HG02763 (cell line): ENCODE measurements at regions not wholly inside any gene's neighbourhood (a gene's known extent, or its start where the extent isn't known, plus 50 kb on each side); places are given as distances from the start of the nearest gene placed in this dataset.
"Not testable (repeated sequence)": the region's sequence is repeated elsewhere in the genome, so short reads cannot be mapped to it uniquely, and the experiment has no call there.

Source experiments
- ATAC-seq: cut with Tn5 transposase; IDR thresholded peaks from one replicate; pipeline ENCODE4 v1.9.1; 2021; ENCODE audit warnings: mild to moderate bottlenecking, moderate library complexity; ENCODE audit not compliant: unreplicated experiment

DNA sequence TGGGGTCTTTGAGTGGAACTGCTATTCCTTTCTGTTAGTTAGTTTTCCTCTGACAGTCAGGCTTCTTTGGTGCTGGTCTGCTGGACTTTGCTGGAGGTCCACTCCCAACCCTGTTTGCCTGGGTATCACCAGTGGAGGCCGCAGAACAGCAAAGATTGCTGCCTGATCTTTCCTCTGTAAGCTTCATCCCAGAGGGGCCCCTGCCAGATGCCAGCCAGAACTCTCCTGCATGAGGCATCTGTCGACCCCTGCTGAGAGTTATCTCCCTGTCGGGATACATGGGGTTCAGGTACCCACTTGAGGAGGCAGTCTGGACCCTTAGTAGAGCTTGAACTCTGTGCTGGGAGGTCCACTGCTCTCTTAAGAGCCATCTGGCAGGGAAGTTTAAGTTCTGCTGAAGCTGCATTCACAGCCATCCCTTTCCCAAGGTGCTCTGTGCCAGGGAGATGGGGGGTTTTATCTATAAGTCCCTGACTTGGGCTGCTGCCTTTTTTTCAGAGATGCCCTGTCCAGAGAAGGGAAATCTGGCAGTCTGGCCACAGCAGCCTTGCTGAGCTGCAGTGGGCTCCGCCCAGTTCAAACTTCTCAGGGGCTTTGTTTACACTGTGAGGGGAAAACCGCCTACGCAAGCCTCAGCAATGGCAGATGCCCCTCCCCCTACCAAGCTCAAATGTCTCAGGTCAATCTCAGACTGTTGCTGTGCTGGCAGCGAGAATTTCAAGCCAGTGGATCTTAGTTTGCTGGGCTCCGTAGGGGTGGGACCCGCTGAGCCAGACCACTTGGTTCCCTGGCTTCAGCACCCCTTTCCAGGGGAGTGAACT, 89.7 kb upstream of the CDK6 start:
- ATAC-seq: no peak

DNA sequence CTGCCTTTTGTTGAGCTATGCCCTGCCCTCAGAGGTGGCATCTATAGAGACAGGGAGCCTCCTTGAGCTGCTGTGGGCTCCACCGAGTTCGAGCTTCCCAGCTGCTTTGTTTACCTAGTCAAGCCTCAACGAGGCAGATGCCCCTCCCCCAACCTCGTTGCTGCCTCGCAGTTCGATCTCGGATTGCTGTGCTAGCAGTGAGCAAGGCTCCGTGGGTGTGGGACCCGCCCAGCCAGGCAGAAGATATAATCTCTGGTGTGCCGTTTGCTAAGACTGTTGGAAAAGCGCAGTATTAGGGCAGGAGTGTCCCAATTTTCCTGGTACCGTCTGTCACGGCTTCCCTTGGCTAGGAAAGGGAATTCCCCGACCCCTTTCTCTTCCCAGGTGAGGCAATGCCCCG, 88.4 kb upstream of the CDK6 start:
- no peak for ATAC-seq

GRCh38 chr7:92917230-92917629, 80.9 kb upstream of the CDK6 start:
- no peak for ATAC-seq

DNA sequence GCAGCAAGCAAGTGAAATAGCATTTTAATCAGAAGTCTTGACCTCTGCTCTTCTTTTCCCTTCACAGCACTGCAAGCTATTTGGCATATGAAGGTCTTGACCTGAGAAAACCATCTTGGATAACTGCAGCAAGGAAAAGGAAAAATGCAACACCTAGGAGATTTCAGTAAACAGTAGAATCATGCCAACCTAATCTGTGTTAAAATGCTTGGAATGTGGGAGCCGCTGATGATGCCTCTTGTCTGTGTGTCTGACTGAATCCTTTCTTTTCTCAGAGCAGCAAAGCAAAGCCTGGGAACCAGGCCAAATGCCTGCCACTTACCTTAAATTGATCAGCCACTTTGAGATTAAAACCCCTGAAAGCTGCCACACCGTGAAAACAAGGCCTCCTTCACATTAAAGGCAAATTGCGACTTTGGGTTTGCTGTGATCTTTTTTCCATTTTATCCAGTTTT, 80.4 kb upstream of the CDK6 start:
- no peak for ATAC-seq

DNA sequence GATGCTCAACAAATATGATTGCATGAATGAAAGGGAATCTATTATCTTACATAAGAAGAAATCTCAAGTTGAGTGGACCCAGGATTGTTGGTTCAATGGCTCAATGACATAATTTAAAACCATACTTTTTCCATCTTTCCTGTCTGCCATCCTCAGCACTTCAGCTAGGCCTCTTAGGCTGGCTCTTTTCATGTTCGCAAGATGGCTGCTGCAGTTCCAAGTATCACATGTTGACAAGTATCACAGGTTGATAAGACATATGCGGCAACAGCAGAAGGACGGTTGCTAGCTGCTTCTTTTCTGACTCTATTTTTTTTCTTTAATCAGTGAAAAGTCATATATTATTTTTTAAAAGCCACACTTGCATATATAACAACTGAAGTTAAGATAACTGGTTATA, 79.0 kb upstream of the CDK6 start:
- no peak for ATAC-seq

GRCh38 chr7:92914645-92915044, 78.3 kb upstream of the CDK6 start:
- no peak for ATAC-seq

GRCh38 chr7:92913849-92914248, 77.5 kb upstream of the CDK6 start:
- ATAC-seq: no peak

DNA sequence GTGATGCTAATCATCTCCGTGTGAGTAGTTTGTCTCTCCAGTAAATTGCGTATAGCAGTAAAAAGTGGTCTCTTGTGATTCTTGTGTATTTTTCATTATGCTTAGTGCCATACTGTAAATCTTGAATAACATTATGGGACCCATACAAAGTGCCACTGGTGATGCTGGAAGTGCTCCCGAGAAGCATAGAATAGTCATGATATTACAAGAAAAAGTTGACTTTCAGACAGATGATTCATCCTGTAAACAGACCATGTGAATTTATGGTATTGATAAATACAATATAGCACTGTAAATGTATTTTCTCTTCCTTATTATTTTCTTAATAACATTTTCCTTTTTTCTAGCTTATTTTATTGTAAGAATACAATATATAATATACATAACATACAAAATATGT, 74.6 kb upstream of the CDK6 start:
- ATAC-seq: no peak

DNA sequence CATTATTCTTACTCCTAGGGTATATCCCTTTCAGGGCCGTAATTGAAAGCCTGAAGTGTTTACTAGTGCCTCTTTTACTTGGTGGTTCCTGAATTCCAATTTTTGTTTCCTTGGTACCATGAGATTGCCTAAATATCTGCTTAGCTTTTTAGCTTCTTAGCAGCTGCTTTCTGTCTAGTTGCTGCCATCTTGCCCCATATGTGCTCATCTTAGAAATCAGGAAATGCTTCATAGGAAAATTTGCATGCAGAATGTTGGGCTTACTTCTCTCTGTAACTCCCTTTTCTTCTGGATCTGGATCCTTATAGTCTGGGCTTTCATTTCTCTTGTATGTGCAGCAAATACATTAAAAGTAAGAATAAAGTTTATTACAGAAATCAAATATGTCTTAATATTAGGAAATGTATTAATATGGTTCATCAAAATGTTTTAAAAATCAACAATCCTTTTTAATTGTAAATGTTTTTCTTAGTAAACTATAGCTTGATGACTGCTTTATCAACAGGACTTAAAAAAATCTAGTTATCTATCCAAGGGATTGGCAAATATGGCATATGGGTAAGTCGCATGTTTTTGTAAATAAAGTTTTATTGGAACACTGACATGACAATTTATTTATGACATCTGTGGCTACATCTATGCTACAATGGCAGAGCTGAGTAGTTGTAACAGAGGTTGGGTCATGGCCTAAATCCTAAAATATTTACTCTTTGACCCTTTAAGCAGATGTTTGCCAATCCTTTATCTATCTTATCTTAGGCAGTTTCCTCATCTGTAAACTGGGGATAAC, 73.5 kb upstream of the CDK6 start:
- ATAC-seq: no peak

- peak; percentile 98 for ATAC-seq
These were observed 68.1 kb upstream of the CDK6 start for GRCh38 chr7:92904244-92905131.

DNA sequence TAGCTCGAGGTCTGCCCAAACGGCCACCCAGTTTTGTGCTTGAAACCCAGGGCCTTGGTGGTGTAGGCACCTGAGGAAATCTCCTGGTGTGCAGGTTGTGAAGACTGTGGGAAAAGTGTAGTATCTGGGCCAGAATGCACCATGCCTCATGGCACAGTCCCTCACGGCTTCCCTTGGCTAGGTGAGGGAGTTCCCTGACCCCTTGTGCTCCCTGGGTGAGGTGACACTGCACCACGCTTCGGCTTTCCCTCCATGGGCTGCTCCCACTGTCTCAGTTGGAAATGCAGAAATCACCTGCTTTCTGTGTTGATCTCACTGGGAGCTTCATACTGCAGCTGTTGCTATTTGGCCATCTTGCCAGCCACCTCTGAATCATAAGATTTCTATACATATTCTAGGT, 62.4 kb upstream of the CDK6 start:
- no peak for ATAC-seq

DNA sequence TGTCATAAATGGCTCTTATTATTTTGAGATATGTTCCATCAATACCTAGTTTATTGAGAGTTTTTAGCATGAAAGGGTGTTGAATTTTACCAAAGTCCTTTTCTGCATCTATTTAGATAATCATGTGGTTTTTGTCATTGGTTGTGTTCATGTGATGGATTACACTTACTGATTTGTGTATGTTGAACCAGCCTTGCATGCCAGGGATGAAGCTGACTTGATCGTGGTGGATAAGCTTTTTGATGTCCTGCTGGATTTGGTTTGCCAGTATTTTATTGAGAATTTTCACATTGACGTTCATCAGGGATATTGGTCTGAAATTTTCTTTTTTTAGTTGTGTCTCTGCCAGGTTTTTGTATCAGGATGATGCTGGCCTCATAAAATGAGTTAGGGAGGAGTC, 58.5 kb upstream of the CDK6 start:
- not testable (repeated sequence) for ATAC-seq

- no peak for ATAC-seq
These were observed 52.7 kb upstream of the CDK6 start for GRCh38 chr7:92889081-92889480.
